ENCODE measurements at regions not wholly inside any gene's neighbourhood (a gene's known extent, or its start where the extent isn't known, plus 50 kb on each side); places are given as distances from the start of the nearest gene placed in this dataset.

DNA sequence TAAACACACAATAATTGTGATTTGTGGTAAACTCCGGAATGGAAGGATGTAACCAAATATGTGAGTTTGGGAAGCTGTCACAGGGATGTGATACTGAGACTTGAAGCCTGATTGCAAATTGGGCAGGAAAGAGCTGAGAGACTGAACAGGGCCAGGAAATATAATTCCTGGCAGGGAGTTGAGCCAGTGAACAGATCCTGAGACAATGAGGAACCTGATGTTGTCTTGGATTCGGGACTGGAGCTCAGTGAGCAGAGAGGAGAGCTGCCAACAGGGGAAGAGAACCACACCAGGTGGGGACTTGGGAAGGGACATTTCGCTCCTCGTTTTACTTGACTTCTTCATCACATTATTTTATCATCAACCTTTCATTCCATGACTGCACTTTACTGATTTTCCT lies 386.0 kb downstream of the TLL1 start:
- intact Hi-C loops (cut with DNase I) = no loop called here
- no peak overlapping the region for H3K27ac ChIP-seq
- no peaks in the 10 kb centered on the region for H3K36me3 ChIP-seq
- TF ChIP-seq POLR2A (IDR thresholded peaks at IDR 0.05) (no peak), CTCF (IDR thresholded peaks at IDR 0.05) (no peak)
- H3K9me3 ChIP-seq = no peaks in the 10 kb centered on the region
- no peak overlapping the region for H3K4me3 ChIP-seq
- no peak for DNase-seq
- no peaks in the 10 kb centered on the region for H3K4me1 ChIP-seq
- no peaks in the 10 kb centered on the region for H3K27me3 ChIP-seq
- 40 to 59% methylated on average over 4 of the region's 4 CpGs for WGBS, 2 donors

- WGBS, 2 donors = 77 to 80% methylated on average over 19 to 21 of the region's 21 CpGs
- Histone ChIP-seq H3K9me3 (no peaks in the 10 kb centered on the region), H3K27ac (no peak overlapping the region), H3K4me3 (no peak overlapping the region), H3K27me3 (no peaks in the 10 kb centered on the region), H3K4me1 (no peaks in the 10 kb centered on the region), H3K36me3 (no peaks in the 10 kb centered on the region)
- TF ChIP-seq POLR2A (IDR thresholded peaks at IDR 0.05) (no peak), CTCF (IDR thresholded peaks at IDR 0.05) (no peak)
- intact Hi-C loops (cut with DNase I) = no loop called here
- DNase-seq = no peak
These were observed 401.2 kb downstream of the TLL1 start for GRCh38 chr4:166274136-166274761.

DNA sequence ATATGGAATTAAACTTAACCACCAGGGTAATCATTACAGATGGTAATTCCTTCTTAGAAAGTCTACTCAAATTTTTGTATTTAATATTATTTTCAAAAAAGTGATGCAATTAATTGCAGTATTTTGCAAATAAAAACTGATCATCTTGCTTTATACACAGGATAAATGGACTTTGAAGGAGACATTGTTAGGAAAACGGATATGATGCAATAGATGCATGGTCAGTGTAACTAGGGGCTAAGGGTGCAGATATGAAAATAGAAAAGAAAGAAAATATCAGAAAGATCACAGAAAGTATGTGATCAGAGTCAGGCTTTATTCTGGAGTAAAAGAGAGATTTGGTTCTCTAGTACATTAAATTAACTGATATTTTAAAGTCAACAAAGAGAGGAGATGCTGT lies 401.7 kb downstream of the TLL1 start:
- no peaks in the 10 kb centered on the region for H3K27me3 ChIP-seq
- H3K4me3 ChIP-seq = no peak overlapping the region
- WGBS, 2 donors = 65% methylated on average over 1 of the region's 1 CpG
- no peaks in the 10 kb centered on the region for H3K9me3 ChIP-seq
- no peaks in the 10 kb centered on the region for H3K36me3 ChIP-seq
- no peak overlapping the region for H3K27ac ChIP-seq
- intact Hi-C loops (cut with DNase I) = no loop called here
- no peak for TF ChIP-seq CTCF (IDR thresholded peaks at IDR 0.05)
- no peaks in the 10 kb centered on the region for H3K4me1 ChIP-seq
- no peak for DNase-seq

DNA sequence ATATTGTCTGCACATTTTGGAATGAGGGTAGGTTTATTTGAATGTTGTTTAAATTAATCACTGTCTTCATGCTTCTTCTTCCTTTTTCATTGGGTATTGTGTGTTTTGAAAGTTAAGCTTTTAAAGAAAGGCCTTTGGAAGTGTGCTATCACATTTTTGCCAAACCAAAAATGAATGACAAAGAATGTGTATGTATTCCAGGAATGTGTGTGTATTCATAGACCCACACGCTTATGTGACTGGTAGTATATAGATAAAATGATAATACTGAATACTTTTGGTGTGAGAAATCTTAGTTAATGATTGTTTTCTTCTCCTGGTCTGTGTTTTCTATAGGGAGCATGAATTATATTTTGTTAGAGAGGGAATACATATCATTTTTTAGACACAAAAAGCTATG lies 404.4 kb downstream of the TLL1 start:
- TF ChIP-seq POLR2A (IDR thresholded peaks at IDR 0.05) (no peak), CTCF (IDR thresholded peaks at IDR 0.05) (no peak)
- no peak overlapping the region for H3K4me3 ChIP-seq
- no peak for DNase-seq
- H3K27me3 ChIP-seq = no peaks in the 10 kb centered on the region
- no peak overlapping the region for H3K27ac ChIP-seq
- no peaks in the 10 kb centered on the region for H3K36me3 ChIP-seq
- intact Hi-C loops (cut with DNase I) = no loop called here
- 21 to 64% methylated on average over 1 of the region's 1 CpG for WGBS, 2 donors
- H3K9me3 ChIP-seq = no peaks in the 10 kb centered on the region
- no peaks in the 10 kb centered on the region for H3K4me1 ChIP-seq

DNA sequence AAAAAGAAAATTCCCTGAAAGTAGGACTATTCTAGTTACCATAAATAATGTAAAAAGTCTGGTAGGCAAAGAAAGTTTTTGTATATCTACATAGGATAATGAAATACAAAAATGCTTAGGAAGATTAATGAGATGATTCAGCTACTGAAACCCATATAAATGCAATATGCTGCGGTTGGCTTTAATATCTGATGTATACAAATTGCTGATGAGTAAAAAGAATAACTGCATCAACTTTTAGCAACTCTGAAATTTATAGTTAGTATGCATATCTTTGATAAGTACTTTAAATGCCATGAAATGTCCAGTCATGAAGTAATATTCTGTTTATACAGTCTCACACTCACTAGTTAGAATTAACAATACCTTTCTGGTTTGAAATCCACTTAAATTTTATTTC lies 404.8 kb downstream of the TLL1 start:
- H3K9me3 ChIP-seq = no peaks in the 10 kb centered on the region
- intact Hi-C loops (cut with DNase I) = no loop called here
- no peak overlapping the region for H3K27ac ChIP-seq
- 52 to 66% methylated on average over 1 of the region's 1 CpG for WGBS, 2 donors
- H3K36me3 ChIP-seq = no peaks in the 10 kb centered on the region
- no peaks in the 10 kb centered on the region for H3K4me1 ChIP-seq
- no peak for DNase-seq
- H3K4me3 ChIP-seq = no peak overlapping the region
- no peak for TF ChIP-seq POLR2A (IDR thresholded peaks at IDR 0.05)
- TF ChIP-seq CTCF (IDR thresholded peaks at IDR 0.05) = no peak
- no peaks in the 10 kb centered on the region for H3K27me3 ChIP-seq

Data from esophagus squamous epithelium (tissue), 5 donors.